Astrocyte (in vitro differentiated cells and primary cell): ENCODE measurements at regions not wholly inside any gene's neighbourhood (a gene's known extent, or its start where the extent isn't known, plus 50 kb on each side); places are given as distances from the start of the nearest gene placed in this dataset.

Experiments used
- DNase-seq: peaks from one replicate; pipeline ENCODE4 v3.0.0-alpha.2; 2010; ENCODE audit warnings: low read depth
- FAIRE-seq: peaks from 2 replicates; lab custom pipeline; 2011; peaks lifted over from hg19 to GRCh38; lab: Jason Lieb, UNC
- H2AFZ ChIP-seq: 2 replicates; pipeline ENCODE4 v1.6.0; 2012; ENCODE audit warnings: low read depth, low read length, inconsistent platforms
- H3K27ac ChIP-seq: 2 replicates; pipeline ENCODE4 v1.5.1; 2011; ENCODE audit warnings: low read depth, low read length, inconsistent platforms
- H3K27me3 ChIP-seq: 2 replicates; pipeline ENCODE4 v1.6.0; 2011; ENCODE audit warnings: low read length, inconsistent platforms; ENCODE audit not compliant: insufficient read depth
- H3K36me3 ChIP-seq: 2 replicates; pipeline ENCODE4 v1.5.1; 2011; ENCODE audit warnings: low read length, inconsistent platforms; ENCODE audit not compliant: insufficient read depth
- H3K4me1 ChIP-seq: 2 replicates; pipeline ENCODE4 v1.5.1; 2011; ENCODE audit warnings: low read length, inconsistent platforms; ENCODE audit not compliant: insufficient read depth
- H3K4me2 ChIP-seq: 2 replicates; pipeline ENCODE4 v1.6.0; 2012; ENCODE audit warnings: low read length, inconsistent platforms
- H3K4me3 ChIP-seq: 2 replicates; pipeline ENCODE4 v1.5.1; 2011; ENCODE audit warnings: low read depth, mild to moderate bottlenecking, low read length, inconsistent platforms; ENCODE audit not compliant: insufficient read depth
- H3K79me2 ChIP-seq: 2 replicates; pipeline ENCODE4 v1.6.0; 2012; ENCODE audit warnings: mild to moderate bottlenecking, low read length, inconsistent platforms; ENCODE audit not compliant: insufficient read depth
- H3K9ac ChIP-seq: 2 replicates; pipeline ENCODE4 v1.6.0; 2012; ENCODE audit warnings: mild to moderate bottlenecking, low read length, inconsistent platforms
- H3K9me3 ChIP-seq: 2 replicates; pipeline ENCODE4 v1.5.1; 2012; ENCODE audit warnings: low read depth, mild to moderate bottlenecking, low read length, inconsistent platforms; ENCODE audit not compliant: insufficient read depth
- H4K20me1 ChIP-seq: 2 replicates; pipeline ENCODE4 v1.6.0; 2012; ENCODE audit warnings: low read length, inconsistent platforms; ENCODE audit not compliant: insufficient read depth
- H3K27ac Mint-ChIP-seq: one replicate; pipeline ENCODE4 v1.8.0; 2021; ENCODE audit warnings: mild to moderate bottlenecking, mixed read lengths; ENCODE audit not compliant: unreplicated experiment
- H3K27me3 Mint-ChIP-seq: one replicate; pipeline ENCODE4 v1.8.0; 2021; ENCODE audit warnings: low read depth, mixed read lengths; ENCODE audit not compliant: unreplicated experiment
- H3K36me3 Mint-ChIP-seq: one replicate; pipeline ENCODE4 v1.8.0; 2021; ENCODE audit warnings: low read depth, mixed read lengths; ENCODE audit not compliant: unreplicated experiment
- H3K4me1 Mint-ChIP-seq: one replicate; pipeline ENCODE4 v1.8.0; 2021; ENCODE audit warnings: low read depth, mixed read lengths; ENCODE audit not compliant: unreplicated experiment
- H3K4me3 Mint-ChIP-seq: one replicate; pipeline ENCODE4 v1.8.0; 2021; ENCODE audit warnings: mild to moderate bottlenecking, moderate library complexity, mixed read lengths; ENCODE audit not compliant: unreplicated experiment
- H3K9me3 Mint-ChIP-seq: one replicate; pipeline ENCODE4 v1.8.0; 2021; ENCODE audit warnings: mild to moderate bottlenecking, mixed read lengths; ENCODE audit not compliant: unreplicated experiment
- CTCF ChIP-seq: IDR thresholded peaks from 2 replicates; pipeline ENCODE4 v1.5.1; 2011; ENCODE audit warnings: low read depth, mild to moderate bottlenecking, inconsistent platforms, low read length, moderate library complexity; ENCODE audit not compliant: insufficient read depth
- EZH2 ChIP-seq: IDR thresholded peaks from 2 replicates; pipeline ENCODE4 v1.6.1; 2012; ENCODE audit warnings: mild to moderate bottlenecking, low read length, inconsistent platforms; ENCODE audit not compliant: insufficient read depth

- peaks cover 8% of the 10 kb centered on the region for H3K9me3 Mint-ChIP-seq
- no peak for FAIRE-seq
- DNase-seq: no peak
- TF ChIP-seq EZH2 (no peak), CTCF (no peak)
- no peak overlapping the region for H3K27ac Mint-ChIP-seq
- Histone ChIP-seq H3K79me2 (no peaks in the 10 kb centered on the region), H3K4me1 (no peaks in the 10 kb centered on the region), H3K27ac (no peak overlapping the region), H3K9me3 (no peaks in the 10 kb centered on the region), H4K20me1 (no peaks in the 10 kb centered on the region), H3K4me2 (no peak overlapping the region), H2AFZ (no peak overlapping the region), H3K4me3 (no peak overlapping the region), H3K9ac (no peak overlapping the region), H3K36me3 (no peaks in the 10 kb centered on the region), H3K27me3 (no peaks in the 10 kb centered on the region)
- no peak overlapping the region for H3K4me3 Mint-ChIP-seq
- H3K27me3 Mint-ChIP-seq: no peaks in the 10 kb centered on the region
- H3K36me3 Mint-ChIP-seq: no peaks in the 10 kb centered on the region
- H3K4me1 Mint-ChIP-seq: no peaks in the 10 kb centered on the region
Measured at GRCh38 chr1:170367615-170368014, 164.4 kb upstream of the GORAB start.

- Histone ChIP-seq H3K27ac (no peak overlapping the region), H3K4me1 (no peaks in the 10 kb centered on the region), H3K9ac (no peak overlapping the region), H3K27me3 (no peaks in the 10 kb centered on the region), H2AFZ (no peak overlapping the region), H3K4me2 (no peak overlapping the region), H3K4me3 (no peak overlapping the region), H4K20me1 (no peaks in the 10 kb centered on the region), H3K79me2 (no peaks in the 10 kb centered on the region), H3K9me3 (no peaks in the 10 kb centered on the region), H3K36me3 (no peaks in the 10 kb centered on the region)
- DNase-seq (no peak), FAIRE-seq (no peak)
- Mint-ChIP-seq H3K27ac (no peak overlapping the region), H3K36me3 (no peaks in the 10 kb centered on the region), H3K4me3 (no peak overlapping the region), H3K9me3 (peaks cover 6% of the 10 kb centered on the region), H3K4me1 (no peaks in the 10 kb centered on the region), H3K27me3 (no peaks in the 10 kb centered on the region)
- no peak for TF ChIP-seq CTCF
- no peak for TF ChIP-seq EZH2
Measured at GRCh38 chr1:170369000-170369399, 163.0 kb upstream of the GORAB start.

- H4K20me1 ChIP-seq: no peaks in the 10 kb centered on the region
- Mint-ChIP-seq H3K9me3 (peaks cover 6% of the 10 kb centered on the region), H3K4me3 (no peak overlapping the region), H3K27me3 (no peaks in the 10 kb centered on the region), H3K27ac (no peak overlapping the region), H3K4me1 (no peaks in the 10 kb centered on the region), H3K36me3 (no peaks in the 10 kb centered on the region)
- H3K4me2 ChIP-seq: no peak overlapping the region
- TF ChIP-seq CTCF (no peak), EZH2 (no peak)
- H2AFZ ChIP-seq: no peak overlapping the region
- H3K36me3 ChIP-seq: no peaks in the 10 kb centered on the region
- DNase-seq (no peak), FAIRE-seq (no peak)
- no peak overlapping the region for H3K9ac ChIP-seq
- no peaks in the 10 kb centered on the region for H3K9me3 ChIP-seq
- H3K4me3 ChIP-seq: no peak overlapping the region
- no peaks in the 10 kb centered on the region for H3K27me3 ChIP-seq
- no peaks in the 10 kb centered on the region for H3K4me1 ChIP-seq
- H3K27ac ChIP-seq: no peak overlapping the region
- no peaks in the 10 kb centered on the region for H3K79me2 ChIP-seq
Measured at GRCh38 chr1:170369417-170369816, 162.5 kb upstream of the GORAB start.
